ENCODE measurements at regions not wholly inside any gene's neighbourhood (a gene's known extent, or its start where the extent isn't known, plus 50 kb on each side); places are given as distances from the start of the nearest gene placed in this dataset.

- Histone ChIP-seq H3K4me3 (ENCODE audit: low read length in 3 of 3) (no peak overlapping the region), H3K27me3 (ENCODE audit: control insufficient read depth in 3 of 3, insufficient read depth in 3 of 3, low read length in 3 of 3) (peaks cover 28 to 65% (median 63%) of the 10 kb centered on the region in 3 donors), H3K4me1 (ENCODE audit: control insufficient read depth in 3 of 3, insufficient read depth in 3 of 3, low read length in 3 of 3) (no peaks in the 10 kb centered on the region), H3K9me3 (ENCODE audit: control insufficient read depth in 3 of 3, low read length in 3 of 3) (no peaks in the 10 kb centered on the region), H3K27ac (ENCODE audit: low read depth, low read length) (no peak overlapping the region), H3K9ac (ENCODE audit: low read depth in 1 of 3, low read length in 3 of 3) (no peak overlapping the region), H3K36me3 (ENCODE audit: control insufficient read depth in 3 of 3, insufficient read depth in 3 of 3, low read length in 3 of 3) (no peaks in the 10 kb centered on the region)
These were observed 102.0 kb downstream of the CRYAA start for GRCh38 chr21:43270800-43271301.

GRCh38 chr21:43269957-43270705, 101.3 kb downstream of the CRYAA start:
- no peaks in the 10 kb centered on the region for H3K36me3 ChIP-seq (ENCODE audit: control insufficient read depth in 3 of 3, insufficient read depth in 3 of 3, low read length in 3 of 3)
- H3K4me1 ChIP-seq (ENCODE audit: control insufficient read depth in 3 of 3, insufficient read depth in 3 of 3, low read length in 3 of 3): no peaks in the 10 kb centered on the region
- H3K27me3 ChIP-seq (ENCODE audit: control insufficient read depth in 3 of 3, insufficient read depth in 3 of 3, low read length in 3 of 3): peaks cover 20 to 59% (median 57%) of the 10 kb centered on the region in 3 donors
- H3K27ac ChIP-seq (ENCODE audit: low read depth, low read length): no peak overlapping the region
- H3K9me3 ChIP-seq (ENCODE audit: control insufficient read depth in 3 of 3, low read length in 3 of 3): no peaks in the 10 kb centered on the region
- H3K9ac ChIP-seq (ENCODE audit: low read depth in 1 of 3, low read length in 3 of 3): no peak overlapping the region
- no peak overlapping the region for H3K4me3 ChIP-seq (ENCODE audit: low read length in 3 of 3)

GRCh38 chr21:43269440-43269839, 100.6 kb downstream of the CRYAA start:
- no peak overlapping the region for H3K27ac ChIP-seq (ENCODE audit: low read depth, low read length)
- H3K36me3 ChIP-seq (ENCODE audit: control insufficient read depth in 3 of 3, insufficient read depth in 3 of 3, low read length in 3 of 3): no peaks in the 10 kb centered on the region
- H3K4me3 ChIP-seq (ENCODE audit: low read length in 3 of 3): no peak overlapping the region
- H3K9me3 ChIP-seq (ENCODE audit: control insufficient read depth in 3 of 3, low read length in 3 of 3): no peaks in the 10 kb centered on the region
- H3K4me1 ChIP-seq (ENCODE audit: control insufficient read depth in 3 of 3, insufficient read depth in 3 of 3, low read length in 3 of 3): no peaks in the 10 kb centered on the region
- no peak overlapping the region for H3K9ac ChIP-seq (ENCODE audit: low read depth in 1 of 3, low read length in 3 of 3)
- H3K27me3 ChIP-seq (ENCODE audit: control insufficient read depth in 3 of 3, insufficient read depth in 3 of 3, low read length in 3 of 3): peaks cover 18 to 52% (median 50%) of the 10 kb centered on the region in 3 donors

GRCh38 chr21:43268804-43269186, 100.0 kb downstream of the CRYAA start:
- H3K36me3 ChIP-seq (ENCODE audit: control insufficient read depth in 3 of 3, insufficient read depth in 3 of 3, low read length in 3 of 3): no peaks in the 10 kb centered on the region
- no peaks in the 10 kb centered on the region for H3K9me3 ChIP-seq (ENCODE audit: control insufficient read depth in 3 of 3, low read length in 3 of 3)
- no peak overlapping the region for H3K27ac ChIP-seq (ENCODE audit: low read depth, low read length)
- no peaks in the 10 kb centered on the region for H3K4me1 ChIP-seq (ENCODE audit: control insufficient read depth in 3 of 3, insufficient read depth in 3 of 3, low read length in 3 of 3)
- no peak overlapping the region for H3K4me3 ChIP-seq (ENCODE audit: low read length in 3 of 3)
- H3K9ac ChIP-seq (ENCODE audit: low read depth in 1 of 3, low read length in 3 of 3): no peak overlapping the region
- peaks cover 18 to 46% (median 43%) of the 10 kb centered on the region in 3 donors for H3K27me3 ChIP-seq (ENCODE audit: control insufficient read depth in 3 of 3, insufficient read depth in 3 of 3, low read length in 3 of 3)

GRCh38 chr21:43268086-43268803, 99.4 kb downstream of the CRYAA start:
- Histone ChIP-seq H3K36me3 (ENCODE audit: control insufficient read depth in 3 of 3, insufficient read depth in 3 of 3, low read length in 3 of 3) (no peaks in the 10 kb centered on the region), H3K27me3 (ENCODE audit: control insufficient read depth in 3 of 3, insufficient read depth in 3 of 3, low read length in 3 of 3) (peaks cover 13 to 40% (median 38%) of the 10 kb centered on the region in 3 donors), H3K9ac (ENCODE audit: low read depth in 1 of 3, low read length in 3 of 3) (no peak overlapping the region), H3K9me3 (ENCODE audit: control insufficient read depth in 3 of 3, low read length in 3 of 3) (no peaks in the 10 kb centered on the region), H3K4me1 (ENCODE audit: control insufficient read depth in 3 of 3, insufficient read depth in 3 of 3, low read length in 3 of 3) (no peaks in the 10 kb centered on the region), H3K27ac (ENCODE audit: low read depth, low read length) (no peak overlapping the region), H3K4me3 (ENCODE audit: low read length in 3 of 3) (no peak overlapping the region)

- Histone ChIP-seq H3K9me3 (ENCODE audit: control insufficient read depth in 3 of 3, low read length in 3 of 3) (peaks cover 0 to 1% (median 0%) of the 10 kb centered on the region in 3 donors), H3K4me1 (ENCODE audit: control insufficient read depth in 3 of 3, insufficient read depth in 3 of 3, low read length in 3 of 3) (no peaks in the 10 kb centered on the region), H3K27ac (ENCODE audit: low read depth, low read length) (no peak overlapping the region), H3K27me3 (ENCODE audit: control insufficient read depth in 3 of 3, insufficient read depth in 3 of 3, low read length in 3 of 3) (peaks cover 10 to 35% (median 31%) of the 10 kb centered on the region in 3 donors), H3K4me3 (ENCODE audit: low read length in 3 of 3) (no peak overlapping the region), H3K36me3 (ENCODE audit: control insufficient read depth in 3 of 3, insufficient read depth in 3 of 3, low read length in 3 of 3) (no peaks in the 10 kb centered on the region), H3K9ac (ENCODE audit: low read depth in 1 of 3, low read length in 3 of 3) (no peak overlapping the region)
These were observed 98.7 kb downstream of the CRYAA start for GRCh38 chr21:43267391-43268085.

GRCh38 chr21:43266534-43266933, 97.7 kb downstream of the CRYAA start:
- H3K4me1 ChIP-seq (ENCODE audit: control insufficient read depth in 3 of 3, insufficient read depth in 3 of 3, low read length in 3 of 3): no peaks in the 10 kb centered on the region
- no peak overlapping the region for H3K4me3 ChIP-seq (ENCODE audit: low read length in 3 of 3)
- no peak overlapping the region for H3K27ac ChIP-seq (ENCODE audit: low read depth, low read length)
- no peak overlapping the region for H3K9ac ChIP-seq (ENCODE audit: low read depth in 1 of 3, low read length in 3 of 3)
- peaks cover 0 to 4% (median 0%) of the 10 kb centered on the region in 3 donors for H3K9me3 ChIP-seq (ENCODE audit: control insufficient read depth in 3 of 3, low read length in 3 of 3)
- peaks cover 0 to 2% (median 0%) of the 10 kb centered on the region in 3 donors for H3K36me3 ChIP-seq (ENCODE audit: control insufficient read depth in 3 of 3, insufficient read depth in 3 of 3, low read length in 3 of 3)
- H3K27me3 ChIP-seq (ENCODE audit: control insufficient read depth in 3 of 3, insufficient read depth in 3 of 3, low read length in 3 of 3): peaks cover 10 to 31% (median 24%) of the 10 kb centered on the region in 3 donors

- Histone ChIP-seq H3K36me3 (ENCODE audit: control insufficient read depth in 3 of 3, insufficient read depth in 3 of 3, low read length in 3 of 3) (peaks cover 0 to 2% (median 0%) of the 10 kb centered on the region in 3 donors), H3K9me3 (ENCODE audit: control insufficient read depth in 3 of 3, low read length in 3 of 3) (peaks cover 0 to 4% (median 0%) of the 10 kb centered on the region in 3 donors), H3K4me3 (ENCODE audit: low read length in 3 of 3) (no peak overlapping the region), H3K9ac (ENCODE audit: low read depth in 1 of 3, low read length in 3 of 3) (no peak overlapping the region), H3K27me3 (ENCODE audit: control insufficient read depth in 3 of 3, insufficient read depth in 3 of 3, low read length in 3 of 3) (peaks cover 0 to 4% (median 3%) of the 10 kb centered on the region in 3 donors), H3K4me1 (ENCODE audit: control insufficient read depth in 3 of 3, insufficient read depth in 3 of 3, low read length in 3 of 3) (no peaks in the 10 kb centered on the region), H3K27ac (ENCODE audit: low read depth, low read length) (no peak overlapping the region)
These were observed 93.6 kb downstream of the CRYAA start for GRCh38 chr21:43262427-43262826.
